ENCODE measurements at regions not wholly inside any gene's neighbourhood (a gene's known extent, or its start where the extent isn't known, plus 50 kb on each side); places are given as distances from the start of the nearest gene placed in this dataset.

GRCh38 chr3:105963161-105963560, 94.3 kb upstream of the CBLB start:
- no peaks in the 10 kb centered on the region for H3K79me2 ChIP-seq
- H3K4me2 ChIP-seq: no peak overlapping the region
- WGBS (ENCODE audit: low lambda C conversion rate, missing lambda C conversion rate): 96% methylated on average over 1 of the region's 1 CpG

GRCh38 chr3:105965384-105965783, 96.6 kb upstream of the CBLB start:
- Histone ChIP-seq H3K27ac (no peak overlapping the region), H4K20me1 (ENCODE audit: insufficient read depth, poor library complexity, severe bottlenecking) (no peaks in the 10 kb centered on the region), H3K4me3 (no peak overlapping the region), H3K36me3 (replicated peaks; ENCODE audit: insufficient read depth, low read depth) (no peaks in the 10 kb centered on the region), H3K27me3 (no peaks in the 10 kb centered on the region), H2AFZ (no peak overlapping the region), H3K4me1 (ENCODE audit: insufficient read depth) (no peaks in the 10 kb centered on the region), H3K4me2 (no peak overlapping the region), H3K9me2 (replicated peaks; ENCODE audit: insufficient read depth) (no peaks in the 10 kb centered on the region), H3K9me3 (ENCODE audit: low read depth) (no peaks in the 10 kb centered on the region), H3K79me2 (no peaks in the 10 kb centered on the region)
- DNase-seq (ENCODE audit: low spot score): no peak
- WGBS (ENCODE audit: low lambda C conversion rate, missing lambda C conversion rate): 87% methylated on average over 3 of the region's 3 CpGs
- TF ChIP-seq CTCF (IDR thresholded peaks at IDR 0.05; ENCODE audit: poor library complexity) (no peak), EZH2phosphoT487 (IDR thresholded peaks at IDR 0.05; ENCODE audit: low read depth, severe bottlenecking, unreplicated experiment) (no peak), EZH2 (IDR thresholded peaks at IDR 0.05; ENCODE audit: borderline replicate concordance) (no peak)

More at GRCh38 chr3:105963161-105963560, 94.3 kb upstream of the CBLB start:
- DNase-seq (ENCODE audit: low spot score): no peak
- Histone ChIP-seq H3K9me3 (ENCODE audit: low read depth) (no peaks in the 10 kb centered on the region), H3K9me2 (replicated peaks; ENCODE audit: insufficient read depth) (no peaks in the 10 kb centered on the region), H3K4me1 (ENCODE audit: insufficient read depth) (no peaks in the 10 kb centered on the region), H3K27me3 (no peaks in the 10 kb centered on the region), H3K4me3 (no peak overlapping the region), H3K36me3 (replicated peaks; ENCODE audit: insufficient read depth, low read depth) (no peaks in the 10 kb centered on the region), H2AFZ (no peak overlapping the region), H3K27ac (no peak overlapping the region), H4K20me1 (ENCODE audit: insufficient read depth, poor library complexity, severe bottlenecking) (no peaks in the 10 kb centered on the region)
- TF ChIP-seq CTCF (IDR thresholded peaks at IDR 0.05; ENCODE audit: poor library complexity) (no peak), EZH2phosphoT487 (IDR thresholded peaks at IDR 0.05; ENCODE audit: low read depth, severe bottlenecking, unreplicated experiment) (no peak), EZH2 (IDR thresholded peaks at IDR 0.05; ENCODE audit: borderline replicate concordance) (no peak)

GRCh38 chr3:105967117-105967516, 98.3 kb upstream of the CBLB start:
- Histone ChIP-seq H3K27me3 (no peaks in the 10 kb centered on the region), H3K79me2 (no peaks in the 10 kb centered on the region), H4K20me1 (ENCODE audit: insufficient read depth, poor library complexity, severe bottlenecking) (no peaks in the 10 kb centered on the region), H3K27ac (no peak overlapping the region), H3K36me3 (replicated peaks; ENCODE audit: insufficient read depth, low read depth) (no peaks in the 10 kb centered on the region), H3K4me3 (no peak overlapping the region), H3K4me2 (no peak overlapping the region), H3K4me1 (ENCODE audit: insufficient read depth) (no peaks in the 10 kb centered on the region), H2AFZ (no peak overlapping the region), H3K9me2 (replicated peaks; ENCODE audit: insufficient read depth) (no peaks in the 10 kb centered on the region), H3K9me3 (ENCODE audit: low read depth) (no peaks in the 10 kb centered on the region)
- DNase-seq (ENCODE audit: low spot score): peak; percentile 18
- 36% methylated on average over 1 of the region's 1 CpG for WGBS (ENCODE audit: low lambda C conversion rate, missing lambda C conversion rate)
- TF ChIP-seq EZH2phosphoT487 (IDR thresholded peaks at IDR 0.05; ENCODE audit: low read depth, severe bottlenecking, unreplicated experiment): no peak
- TF ChIP-seq EZH2 (IDR thresholded peaks at IDR 0.05; ENCODE audit: borderline replicate concordance): no peak
- TF ChIP-seq CTCF (IDR thresholded peaks at IDR 0.05; ENCODE audit: poor library complexity): no peak

- Histone ChIP-seq H2AFZ (no peak overlapping the region), H3K27me3 (no peaks in the 10 kb centered on the region), H3K4me2 (no peak overlapping the region), H3K79me2 (no peaks in the 10 kb centered on the region), H3K4me1 (ENCODE audit: insufficient read depth) (no peaks in the 10 kb centered on the region), H3K9me3 (ENCODE audit: low read depth) (no peaks in the 10 kb centered on the region), H4K20me1 (ENCODE audit: insufficient read depth, poor library complexity, severe bottlenecking) (no peaks in the 10 kb centered on the region), H3K27ac (no peak overlapping the region), H3K36me3 (replicated peaks; ENCODE audit: insufficient read depth, low read depth) (no peaks in the 10 kb centered on the region), H3K4me3 (no peak overlapping the region), H3K9me2 (replicated peaks; ENCODE audit: insufficient read depth) (no peaks in the 10 kb centered on the region)
- peak; percentile 11 for DNase-seq (ENCODE audit: low spot score)
- WGBS (ENCODE audit: low lambda C conversion rate, missing lambda C conversion rate): 45% methylated on average over 1 of the region's 1 CpG
- TF ChIP-seq EZH2 (IDR thresholded peaks at IDR 0.05; ENCODE audit: borderline replicate concordance): no peak
- TF ChIP-seq EZH2phosphoT487 (IDR thresholded peaks at IDR 0.05; ENCODE audit: low read depth, severe bottlenecking, unreplicated experiment): no peak
- no peak for TF ChIP-seq CTCF (IDR thresholded peaks at IDR 0.05; ENCODE audit: poor library complexity)
Observed at GRCh38 chr3:105970283-105970682, 101.5 kb upstream of the CBLB start.
